NCI-H2081 (cell line): ENCODE measurements at regions not wholly inside any gene's neighbourhood (a gene's known extent, or its start where the extent isn't known, plus 50 kb on each side); places are given as distances from the start of the nearest gene placed in this dataset.

Experiments
- DNase-seq, 2 experiments: peaks; one replicate each; lab custom pipeline; 2025; lab: John Stamatoyannopoulos, UW

GRCh38 chr20:58111310-58112016, 117.0 kb downstream of the ANKRD60 start:
- DNase-seq, result no peak

DNA sequence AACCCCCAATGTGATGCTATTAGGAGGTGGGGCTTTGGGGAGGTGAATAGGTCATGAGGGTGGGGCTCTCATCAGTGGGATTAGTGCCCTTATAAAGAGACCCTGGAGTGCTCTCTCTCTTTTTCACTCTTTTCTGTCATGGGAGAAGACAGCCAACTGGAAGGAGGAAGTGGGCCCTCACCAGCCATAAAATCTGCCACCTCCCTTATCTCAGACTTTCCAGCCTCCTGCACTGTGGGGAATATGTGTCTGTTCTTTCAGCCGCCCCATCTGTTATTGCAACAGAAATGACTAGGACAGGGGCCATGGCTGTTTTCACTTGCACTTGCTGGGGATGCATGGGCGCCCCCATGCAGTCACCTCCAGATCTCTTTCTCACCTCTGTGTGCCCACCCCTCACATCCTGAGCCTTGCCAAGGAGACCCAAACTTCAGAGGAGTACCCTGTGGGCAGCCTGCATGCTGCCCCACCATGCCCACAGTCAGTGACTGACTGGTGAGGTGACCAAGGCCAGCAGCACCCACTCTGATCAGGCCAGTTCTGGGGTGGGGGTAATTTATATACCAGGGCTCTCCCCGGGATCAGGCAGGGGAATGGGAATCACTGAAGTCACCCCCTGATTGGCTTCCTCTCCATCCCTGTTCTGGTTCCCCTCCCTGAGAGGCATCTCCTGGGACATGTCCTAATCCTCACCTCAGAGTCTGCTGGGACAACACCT, 118.4 kb downstream of the ANKRD60 start:
- no peak for DNase-seq

GRCh38 chr20:58109126-58109880, 119.2 kb downstream of the ANKRD60 start:
- no peak for DNase-seq

GRCh38 chr20:58107533-58107932, 120.9 kb downstream of the ANKRD60 start:
- DNase-seq, result no peak

- no peak for DNase-seq
These were observed 122.2 kb downstream of the ANKRD60 start for GRCh38 chr20:58106143-58106750.

DNA sequence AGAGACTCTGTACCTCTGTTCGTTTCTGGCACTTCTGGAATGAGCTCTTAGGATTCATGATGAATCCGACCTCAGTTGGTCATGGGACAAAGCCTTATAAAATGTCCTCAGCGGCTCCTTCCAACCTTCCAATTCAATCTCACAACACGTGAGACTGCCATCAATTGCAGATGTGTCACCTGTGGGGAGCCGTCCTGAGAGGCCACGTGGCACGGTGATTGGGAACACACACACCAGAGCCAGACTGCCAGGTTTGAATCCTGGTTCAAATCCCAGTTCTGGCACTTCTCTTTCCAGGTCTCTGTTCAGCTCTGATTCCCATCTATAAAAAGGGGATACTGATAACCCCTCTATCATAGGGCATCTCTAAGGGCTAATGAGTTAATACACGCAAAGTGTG, 124.5 kb downstream of the ANKRD60 start:
- DNase-seq, result no peak

- no peak for DNase-seq
These were observed 124.9 kb downstream of the ANKRD60 start for GRCh38 chr20:58103517-58103904.

DNA sequence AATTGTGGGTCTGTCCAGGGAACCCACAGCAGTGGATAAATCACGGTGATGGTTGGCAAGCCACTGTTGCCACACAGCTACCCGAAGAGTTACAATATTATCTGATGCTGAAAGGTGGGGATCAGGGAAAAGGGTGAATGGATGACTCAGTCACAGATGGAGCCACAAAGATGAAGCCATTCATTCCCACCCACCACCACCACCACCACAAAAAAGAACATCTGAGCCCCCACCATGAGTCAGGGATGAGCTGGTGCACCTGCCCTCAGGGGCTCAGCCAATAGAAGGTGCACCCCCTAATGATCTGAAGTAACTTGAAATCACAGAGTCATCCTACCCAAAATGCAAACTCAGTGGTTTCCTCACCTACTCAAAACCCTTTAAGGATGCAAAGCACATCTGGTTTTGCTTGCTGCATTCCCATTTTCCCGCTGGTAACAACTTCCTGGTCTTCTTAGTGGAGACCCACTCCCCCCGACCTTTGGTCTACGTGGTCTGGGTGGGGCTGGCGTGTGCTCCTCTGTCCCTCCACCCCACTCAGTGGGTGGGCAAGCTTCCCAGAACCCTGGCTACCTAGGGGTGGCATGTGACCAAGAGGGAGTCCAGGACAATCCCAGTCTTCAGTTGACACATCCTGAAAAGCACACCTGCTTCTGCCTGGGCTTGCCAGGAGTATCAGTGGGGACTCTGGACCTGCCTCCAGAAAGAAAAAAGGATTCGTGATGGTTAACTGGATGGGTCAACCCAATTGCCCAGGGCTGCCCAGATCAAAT, 125.5 kb downstream of the ANKRD60 start:
- no peak for DNase-seq

- no peak for DNase-seq
These were observed 126.2 kb downstream of the ANKRD60 start for GRCh38 chr20:58102261-58102660.

DNA sequence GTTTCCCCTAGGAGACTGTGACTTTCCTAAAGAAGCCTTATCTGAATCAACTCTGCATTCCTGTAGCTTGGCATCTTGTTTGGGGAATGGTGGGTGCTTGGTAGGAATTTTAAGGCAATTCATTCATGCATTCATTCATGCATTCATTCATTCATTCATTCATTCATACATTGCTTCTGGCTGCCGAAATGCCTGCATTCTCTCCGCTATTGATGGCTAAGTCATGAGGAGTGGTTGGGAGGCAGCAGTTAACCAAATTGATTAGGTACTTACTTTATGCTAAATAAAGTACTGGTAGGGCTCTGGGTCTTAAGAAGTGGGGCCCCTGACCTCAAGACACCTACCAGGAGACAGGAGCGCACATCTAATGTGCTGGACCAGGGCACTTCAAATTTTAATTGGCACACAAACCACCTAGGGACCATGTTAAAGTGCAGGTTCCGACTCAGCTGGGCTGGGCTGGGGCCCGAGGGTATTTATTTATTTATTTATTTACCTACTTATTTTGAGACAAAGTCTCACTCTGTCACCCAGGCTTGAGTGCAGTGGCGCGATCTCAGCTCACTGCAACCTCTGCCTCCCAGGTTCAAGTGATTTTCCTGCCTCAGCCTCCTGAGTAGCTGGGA, 127.6 kb downstream of the ANKRD60 start:
- no peak for DNase-seq

GRCh38 chr20:58099956-58100730, 128.3 kb downstream of the ANKRD60 start:
- no peak for DNase-seq

- no peak for DNase-seq
These were observed 129.0 kb downstream of the ANKRD60 start for GRCh38 chr20:58099291-58099935.

DNA sequence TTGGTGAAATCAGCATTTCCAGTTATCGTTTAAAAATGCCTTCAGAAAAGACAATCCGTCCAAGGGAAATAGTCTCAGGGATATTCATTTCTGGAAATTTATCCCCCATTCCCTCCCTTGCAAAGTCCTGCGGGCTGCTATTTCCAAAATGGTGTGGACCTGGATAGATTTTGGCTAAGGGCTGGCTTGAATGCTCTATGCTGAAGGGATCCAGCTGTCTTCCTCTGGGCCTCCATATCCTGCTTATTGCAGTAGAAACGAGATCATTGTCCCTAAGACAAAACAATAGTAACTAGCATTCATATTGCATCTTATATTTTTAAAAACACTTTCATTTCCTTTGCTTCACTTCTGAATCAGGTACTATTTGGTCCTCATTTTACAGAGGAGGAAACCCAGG, 129.9 kb downstream of the ANKRD60 start:
- DNase-seq, result no peak

- DNase-seq, result no peak
These were observed 130.5 kb downstream of the ANKRD60 start for GRCh38 chr20:58097943-58098342.

DNA sequence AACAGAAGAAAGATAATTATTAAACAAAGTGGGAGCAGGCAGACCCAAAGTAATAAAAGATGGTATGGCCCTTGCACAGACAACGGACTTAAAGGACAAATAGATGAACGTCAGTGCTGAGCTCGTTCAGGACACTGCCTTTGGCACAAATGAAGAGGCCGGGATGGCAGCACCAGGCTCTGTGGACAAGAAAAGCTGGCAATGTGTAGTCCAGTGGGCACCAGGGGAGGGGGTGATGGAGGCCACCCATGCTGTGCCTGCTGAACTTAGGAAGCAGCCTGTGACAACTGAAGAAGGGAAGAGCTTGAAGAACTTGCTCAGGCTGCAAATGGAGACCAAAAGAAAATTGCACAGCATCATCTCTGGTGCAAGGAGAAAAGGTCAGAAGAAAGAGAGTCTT, 131.0 kb downstream of the ANKRD60 start:
- DNase-seq, result no peak

- no peak for DNase-seq
These were observed 131.5 kb downstream of the ANKRD60 start for GRCh38 chr20:58096880-58097423.

DNA sequence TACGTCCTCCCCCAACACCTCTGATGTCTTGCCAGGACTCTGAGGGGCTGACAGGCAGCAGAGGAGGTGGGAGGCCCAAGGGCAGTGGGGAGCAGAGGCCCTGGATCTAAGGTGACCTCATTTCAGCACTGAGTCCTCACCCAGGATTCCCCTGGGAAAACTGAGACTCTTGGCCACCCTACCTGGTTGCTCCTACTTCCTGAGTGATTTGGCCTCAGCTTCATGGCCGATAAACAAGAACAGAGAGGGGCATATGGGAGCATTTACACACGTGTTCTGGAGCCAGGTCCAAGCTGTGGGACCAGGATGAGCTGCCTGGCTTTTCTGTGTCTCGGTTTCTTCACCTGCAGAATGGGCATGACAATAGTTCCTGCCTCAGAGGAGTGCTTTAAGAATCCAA, 133.8 kb downstream of the ANKRD60 start:
- DNase-seq, result no peak

DNA sequence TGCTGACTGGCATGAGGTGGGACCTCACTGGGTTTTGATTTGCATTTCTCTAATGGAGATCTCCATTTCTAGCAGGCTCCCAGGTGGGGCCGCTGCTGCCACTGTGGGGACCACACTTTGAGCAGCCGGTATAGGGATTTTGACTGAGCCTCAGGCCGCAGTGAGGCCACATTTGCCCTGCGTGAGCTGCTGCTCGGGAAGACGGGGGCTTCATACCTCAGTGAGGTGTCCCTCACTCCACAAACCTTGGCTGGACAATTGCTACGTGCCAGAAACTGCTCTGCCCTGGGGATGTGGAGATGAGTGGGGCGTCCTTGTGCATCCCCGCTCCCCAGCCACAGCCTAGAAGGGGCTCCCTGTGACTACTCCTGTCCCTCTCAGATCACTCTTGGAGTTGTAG, 134.3 kb downstream of the ANKRD60 start:
- no peak for DNase-seq

DNA sequence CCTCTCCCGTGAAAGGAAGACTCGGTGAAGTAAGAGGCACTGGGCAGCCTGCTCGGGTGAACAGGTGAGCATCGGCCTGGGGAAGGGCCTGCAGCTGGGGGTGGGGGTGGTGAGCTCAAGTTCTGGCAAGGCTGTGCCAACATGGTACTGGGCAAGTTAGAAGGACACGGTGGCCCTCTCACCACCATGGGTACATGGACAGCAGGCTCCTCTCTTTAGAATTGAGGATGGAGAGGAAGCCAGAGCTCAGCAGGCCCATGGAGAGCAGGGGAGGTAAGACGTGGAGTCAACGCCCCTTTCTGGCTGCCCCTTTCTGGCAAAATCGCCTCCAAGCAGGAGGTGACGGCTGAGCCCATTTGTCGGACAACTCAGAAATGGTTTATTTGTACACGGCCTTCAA, 135.6 kb downstream of the ANKRD60 start:
- DNase-seq, result no peak

GRCh38 chr20:58092353-58092752, 136.1 kb downstream of the ANKRD60 start:
- no peak for DNase-seq
